ENCODE measurements at regions not wholly inside any gene's neighbourhood (a gene's known extent, or its start where the extent isn't known, plus 50 kb on each side); places are given as distances from the start of the nearest gene placed in this dataset.

DNA sequence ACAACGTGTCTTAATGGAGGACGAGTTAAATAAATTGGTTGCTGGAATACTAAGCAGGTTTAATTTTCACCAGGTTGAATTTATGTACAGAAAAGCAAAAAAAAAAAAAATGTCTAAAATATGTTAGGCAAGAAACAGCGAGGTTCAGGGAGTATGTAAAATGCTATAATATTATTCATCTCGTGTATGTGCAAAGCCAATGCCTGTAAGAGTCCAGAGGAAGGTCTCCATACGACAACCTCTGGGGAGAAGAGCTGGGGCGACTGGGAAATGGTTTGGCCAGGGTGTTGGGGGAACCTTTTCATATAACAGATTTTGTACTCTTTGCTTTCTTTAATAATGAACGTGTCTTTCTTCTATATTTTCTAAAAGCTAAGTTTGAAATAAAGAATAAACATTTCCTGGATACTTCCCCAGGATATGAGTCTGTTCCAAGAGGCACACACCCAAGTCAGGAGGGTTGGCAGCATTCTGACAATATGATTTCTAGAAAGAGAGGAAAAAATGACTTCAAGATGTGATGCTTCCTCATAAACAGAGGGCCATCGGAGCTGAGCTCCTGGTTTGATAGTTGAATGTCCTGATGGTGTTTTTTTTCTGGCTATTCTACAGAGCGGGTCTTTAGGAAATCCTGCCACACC, 208.6 kb upstream of the MGMT start:
- no peak for DNase-seq (ENCODE audit: extremely low read depth, low read depth)

GRCh38 chr10:129259128-129259815, 207.8 kb upstream of the MGMT start:
- no peak for DNase-seq (ENCODE audit: extremely low read depth, low read depth)

- no peak for DNase-seq (ENCODE audit: extremely low read depth, low read depth)
Measured at GRCh38 chr10:129272176-129272575, 194.9 kb upstream of the MGMT start.

DNA sequence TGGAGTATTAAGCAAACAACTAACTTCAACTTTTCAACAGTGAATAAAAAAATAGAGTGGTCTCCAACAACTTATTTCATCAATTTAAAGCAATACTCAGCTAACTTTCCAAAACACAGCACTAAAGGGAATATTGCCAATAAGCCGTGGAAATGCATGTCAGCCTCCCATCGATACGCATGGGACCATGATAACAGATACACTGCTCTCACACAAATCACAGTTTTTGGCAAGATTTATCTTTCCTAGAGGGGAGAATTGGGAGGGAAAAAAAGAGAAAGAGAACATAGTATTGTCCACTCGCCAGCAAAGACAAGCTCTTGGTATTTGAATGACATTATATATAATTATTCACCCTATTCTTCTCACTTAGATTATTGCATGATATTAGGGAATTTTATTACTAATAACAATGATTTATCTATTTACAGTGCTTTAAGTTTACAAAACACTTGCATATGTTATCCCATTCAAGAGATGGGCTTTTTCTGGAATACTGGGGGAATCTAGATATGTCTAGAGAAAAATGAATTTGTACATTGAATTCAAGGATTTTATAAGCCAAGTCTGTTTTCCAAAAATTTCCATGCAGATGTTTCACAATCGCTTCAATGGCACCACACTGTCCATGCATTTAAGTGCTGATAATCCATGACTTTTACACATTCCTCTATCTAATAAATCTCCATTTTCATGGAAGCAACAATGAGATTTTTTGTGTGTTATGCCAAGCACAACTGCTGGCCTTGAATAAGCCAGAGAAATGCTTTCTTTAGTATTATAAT, 194.0 kb upstream of the MGMT start:
- no peak for DNase-seq (ENCODE audit: extremely low read depth, low read depth)

- no peak for DNase-seq (ENCODE audit: extremely low read depth, low read depth)
Measured at GRCh38 chr10:129273860-129274259, 193.2 kb upstream of the MGMT start.

DNA sequence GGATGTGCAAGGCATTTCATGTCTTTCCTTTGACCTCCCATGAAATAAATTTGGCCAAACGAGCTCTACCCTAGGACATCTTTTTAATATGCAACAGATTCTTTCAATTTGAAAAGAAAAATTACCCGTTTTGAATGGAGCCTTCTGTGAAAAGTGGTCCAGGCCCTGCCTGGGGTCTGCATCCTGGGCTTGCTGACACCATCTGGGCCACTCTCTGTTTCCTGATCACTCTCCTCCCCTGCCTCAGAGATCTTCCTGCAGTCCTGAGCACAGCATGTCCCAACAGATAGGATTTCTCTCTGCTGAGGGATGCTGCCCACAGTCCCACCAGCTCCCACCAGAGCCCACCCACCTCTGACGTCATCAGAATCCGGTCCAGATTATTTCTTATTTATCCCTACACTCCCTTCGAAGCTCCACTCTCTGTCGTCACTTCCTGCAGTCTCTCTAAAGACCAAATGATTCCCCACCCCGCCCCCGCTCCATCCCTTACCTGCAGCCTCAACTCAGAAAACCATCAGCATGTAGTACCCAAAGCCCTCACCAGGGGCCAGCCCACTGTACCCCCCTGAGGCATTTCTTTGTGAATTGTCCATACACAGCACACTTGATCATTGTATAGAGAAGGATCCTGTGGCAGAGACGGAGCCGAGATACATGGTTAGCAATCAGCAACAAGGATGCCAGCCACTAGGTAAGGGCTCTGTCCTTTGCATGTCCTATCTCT, 192.1 kb upstream of the MGMT start:
- DNase-seq (ENCODE audit: extremely low read depth, low read depth) = no peak

- DNase-seq (ENCODE audit: extremely low read depth, low read depth) = no peak
Measured at GRCh38 chr10:129275886-129276285, 191.2 kb upstream of the MGMT start.

GRCh38 chr10:129277084-129277483, 190.0 kb upstream of the MGMT start:
- DNase-seq (ENCODE audit: extremely low read depth, low read depth) = no peak

DNA sequence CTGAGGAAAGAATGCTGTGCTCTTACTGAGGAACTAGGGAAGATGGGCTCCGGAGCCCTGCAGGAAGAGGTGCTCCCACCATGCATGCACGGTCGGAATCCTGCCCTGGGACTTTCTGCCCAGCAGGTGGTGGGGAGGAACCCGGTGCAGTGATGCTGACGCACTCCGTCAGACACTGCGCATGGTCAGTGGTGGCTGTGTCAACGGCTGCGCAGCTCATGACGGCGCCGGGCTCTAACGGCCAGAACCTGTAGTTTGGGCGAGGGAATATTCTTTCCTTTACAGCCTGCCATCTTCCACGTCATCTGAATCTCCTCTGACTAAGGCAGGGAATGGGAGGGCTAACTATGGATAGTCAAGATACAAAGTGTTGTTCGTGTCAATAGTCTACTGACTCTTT, 189.2 kb upstream of the MGMT start:
- no peak for DNase-seq (ENCODE audit: extremely low read depth, low read depth)

GRCh38 chr10:129278686-129279085, 188.4 kb upstream of the MGMT start:
- DNase-seq (ENCODE audit: extremely low read depth, low read depth) = no peak

- DNase-seq (ENCODE audit: extremely low read depth, low read depth) = no peak
Measured at GRCh38 chr10:129279446-129280154, 187.4 kb upstream of the MGMT start.

GRCh38 chr10:129280155-129280502, 186.9 kb upstream of the MGMT start:
- DNase-seq (ENCODE audit: extremely low read depth, low read depth) = no peak

GRCh38 chr10:129280908-129281586, 186.0 kb upstream of the MGMT start:
- no peak for DNase-seq (ENCODE audit: extremely low read depth, low read depth)

GRCh38 chr10:129285459-129285858, 181.6 kb upstream of the MGMT start:
- no peak for DNase-seq (ENCODE audit: extremely low read depth, low read depth)

GRCh38 chr10:129288999-129289584, 177.9 kb upstream of the MGMT start:
- no peak for DNase-seq (ENCODE audit: extremely low read depth, low read depth)

GRCh38 chr10:129293991-129294700, 172.9 kb upstream of the MGMT start:
- no peak for DNase-seq (ENCODE audit: extremely low read depth, low read depth)

GRCh38 chr10:129294944-129295343, 172.1 kb upstream of the MGMT start:
- no peak for DNase-seq (ENCODE audit: extremely low read depth, low read depth)

- DNase-seq (ENCODE audit: extremely low read depth, low read depth) = no peak
Measured at GRCh38 chr10:129305046-129305445, 162.0 kb upstream of the MGMT start.

GRCh38 chr10:129307141-129307540, 159.9 kb upstream of the MGMT start:
- DNase-seq (ENCODE audit: extremely low read depth, low read depth) = no peak
